T-cell (primary cell): ENCODE measurements at regions not wholly inside any gene's neighbourhood (a gene's known extent, or its start where the extent isn't known, plus 50 kb on each side); places are given as distances from the start of the nearest gene placed in this dataset.

Experiments used
- ATAC-seq, 4 experiments: fragments of 200-7000 bp in 3 of 4; fragments of 150-1000 bp in 1 of 4; cut with Tn5 transposase; replicated peaks in 1 of 4; 1 replicate in 3 of 4; 2 replicates in 1 of 4; pipeline ENCODE4 v1.10.0; 2021; ENCODE audit warnings: moderate library complexity in 3 of 4, mild to moderate bottlenecking in 2 of 4, moderate number of reproducible peaks in 1 of 4
- CTCF ChIA-PET, 2 donors: fragments of 300-600 bp; sonication (Branson Sonifier 250); formaldehyde crosslinking; loops; one replicate each; lab custom pipeline; 2022; ENCODE audit warnings: antibody characterized with exemption in 2 of 2; lab: Charles Lee
- POLR2A ChIA-PET, 2 donors: fragments of 300-600 bp; sonication (Branson Sonifier 250); formaldehyde crosslinking; loops; one replicate each; lab custom pipeline; 2022; ENCODE audit warnings: antibody characterized with exemption in 2 of 2; lab: Charles Lee
- DNase-seq, 35 experiments: peaks; one replicate each; pipeline versions ENCODE4 v3.0.0 to v3.0.0-alpha.2; 2013 to 2023
- H3K27ac ChIP-seq: one replicate; pipeline ENCODE4 v1.5.1; 2013; ENCODE audit warnings: low read length
- H3K27me3 ChIP-seq, 2 experiments: replicated peaks in 1 of 2; 1 replicate in 1 of 2; 2 replicates in 1 of 2; pipeline versions ENCODE4 v1.6.1 to v1.7.0; 2013; ENCODE audit warnings: low read length in 1 of 2, mixed read lengths in 1 of 2; ENCODE audit not compliant: control insufficient read depth in 2 of 2, insufficient read depth in 2 of 2; ENCODE audit errors: extremely low read depth in 1 of 2
- H3K36me3 ChIP-seq, 2 donors: 1 replicate in 1 of 2; 2 replicates in 1 of 2; pipeline versions ENCODE4 v1.6.1 to v1.7.0; 2013; ENCODE audit warnings: low read length in 1 of 2; ENCODE audit not compliant: control insufficient read depth in 2 of 2, insufficient read depth in 1 of 2; ENCODE audit errors: extremely low read depth in 1 of 2
- H3K4me1 ChIP-seq, 2 experiments: 1 replicate in 1 of 2; 2 replicates in 1 of 2; pipeline versions ENCODE4 v1.6.1 to v1.7.0; 2013; ENCODE audit warnings: low read length in 2 of 2, mixed read lengths in 1 of 2; ENCODE audit not compliant: insufficient read depth in 2 of 2, control insufficient read depth in 1 of 2; ENCODE audit errors: extremely low read depth in 1 of 2
- H3K4me3 ChIP-seq, 2 donors: 1 replicate in 1 of 2; 2 replicates in 1 of 2; pipeline versions ENCODE4 v1.5.1 to v1.7.0; 2013; ENCODE audit warnings: mild to moderate bottlenecking in 2 of 2, low read length in 1 of 2, moderate library complexity in 1 of 2; ENCODE audit not compliant: control insufficient read depth in 1 of 2; ENCODE audit errors: extremely low read depth in 1 of 2
- H3K9me3 ChIP-seq: 2 replicates; pipeline ENCODE4 v1.7.0; 2013
- H3K27ac Mint-ChIP-seq, 2 donors: one replicate each; pipeline ENCODE4 v1.8.0; 2020 to 2021; ENCODE audit warnings: mild to moderate bottlenecking in 2 of 2, mixed read lengths in 2 of 2
- H3K27me3 Mint-ChIP-seq, 2 donors: one replicate each; pipeline ENCODE4 v1.8.0; 2021 to 2022; ENCODE audit warnings: mixed read lengths in 2 of 2
- H3K36me3 Mint-ChIP-seq: one replicate; pipeline ENCODE4 v1.8.0; 2021; ENCODE audit warnings: mixed read lengths
- H3K4me1 Mint-ChIP-seq, 3 donors: one replicate each; pipeline ENCODE4 v1.8.0; 2020 to 2022; ENCODE audit warnings: mixed read lengths in 3 of 3, mild to moderate bottlenecking in 1 of 3
- H3K4me3 Mint-ChIP-seq, 3 donors: one replicate each; pipeline ENCODE4 v1.8.0; 2020 to 2022; ENCODE audit warnings: mild to moderate bottlenecking in 3 of 3, mixed read lengths in 3 of 3, moderate library complexity in 3 of 3
- H3K9me3 Mint-ChIP-seq, 3 donors: one replicate each; pipeline ENCODE4 v1.8.0; 2020 to 2022; ENCODE audit warnings: mixed read lengths in 3 of 3
- WGBS: methylation state at CpG from one replicate; pipeline ENCODE4 v1.1.5; 2013; ENCODE audit warnings: missing lambda C conversion rate; ENCODE audit not compliant: insufficient coverage; 5-methylcytosine and 5-hydroxymethylcytosine counted together

DNA sequence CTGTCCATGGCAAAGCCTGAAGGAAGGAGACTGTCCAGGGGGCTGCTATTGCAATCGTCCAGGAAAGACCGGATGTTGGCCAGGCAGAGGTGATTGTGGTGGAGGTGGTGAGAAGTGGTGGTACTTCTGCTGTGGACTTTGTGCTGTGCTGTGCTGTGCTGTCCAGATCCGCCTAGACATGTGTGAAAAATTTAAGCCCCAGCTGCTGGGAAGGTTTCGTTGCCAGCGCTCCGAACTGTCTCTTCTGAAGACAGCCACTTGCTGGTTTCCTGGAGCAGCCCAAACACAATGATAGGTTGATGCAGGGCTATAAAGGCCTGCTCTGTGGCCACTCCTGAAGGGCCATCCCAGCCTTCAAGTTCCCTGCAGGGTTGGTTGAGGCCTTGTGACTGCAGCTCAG lies 223.0 kb upstream of the MPDZ start:
- CTCF ChIA-PET: no interaction called here
- POLR2A ChIA-PET: no interaction called here

DNA sequence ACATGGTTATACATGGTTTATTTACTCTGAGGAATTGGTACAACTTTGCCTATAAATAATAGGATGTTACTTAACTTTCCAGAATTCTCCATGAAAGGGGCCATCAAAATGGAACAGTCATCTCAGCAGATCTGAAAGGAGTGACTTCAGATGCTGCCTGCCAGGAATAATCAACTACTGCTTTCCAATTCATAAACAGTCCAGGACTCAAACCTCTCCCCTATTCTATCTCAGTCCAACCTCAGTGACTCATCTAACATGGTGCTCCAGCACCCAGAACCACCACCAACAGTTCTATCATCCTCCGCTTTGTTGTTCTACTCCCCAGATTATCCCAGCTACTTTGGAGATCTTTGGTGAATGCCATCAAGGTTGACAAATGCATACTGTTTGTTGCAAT lies 221.5 kb upstream of the MPDZ start:
- no peak overlapping the region for H3K27ac ChIP-seq
- Mint-ChIP-seq H3K36me3 (no peaks in the 10 kb centered on the region), H3K27ac (no peak overlapping the region), H3K4me3 (no peak overlapping the region), H3K9me3 (peaks cover 7 to 18% (median 11%) of the 10 kb centered on the region in 3 donors), H3K4me1 (no peaks in the 10 kb centered on the region), H3K27me3 (no peaks in the 10 kb centered on the region)
- no peaks in the 10 kb centered on the region for H3K9me3 ChIP-seq
- H3K36me3 ChIP-seq: no peaks in the 10 kb centered on the region
- H3K4me1 ChIP-seq: no peaks in the 10 kb centered on the region
- CTCF ChIA-PET: no interaction called here
- H3K4me3 ChIP-seq: no peak overlapping the region
- POLR2A ChIA-PET: no interaction called here
- no peaks in the 10 kb centered on the region for H3K27me3 ChIP-seq
- ATAC-seq (no peak), DNase-seq (no peak)
- no CpG with 5 or more reads among the region's 1 CpG for WGBS

More for the DNA sequence above, 223.0 kb upstream of the MPDZ start:
- Histone ChIP-seq H3K9me3 (no peaks in the 10 kb centered on the region), H3K4me3 (no peak overlapping the region), H3K27me3 (no peaks in the 10 kb centered on the region), H3K36me3 (no peaks in the 10 kb centered on the region), H3K27ac (no peak overlapping the region), H3K4me1 (no peaks in the 10 kb centered on the region)
- Mint-ChIP-seq H3K9me3 (peaks cover 3 to 15% (median 11%) of the 10 kb centered on the region in 3 donors), H3K4me3 (no peak overlapping the region), H3K4me1 (no peaks in the 10 kb centered on the region), H3K36me3 (no peaks in the 10 kb centered on the region), H3K27ac (no peak overlapping the region), H3K27me3 (no peaks in the 10 kb centered on the region)
- ATAC-seq (no peak), DNase-seq (no peak)
- 80% methylated on average over 6 of the region's 6 CpGs for WGBS

DNA sequence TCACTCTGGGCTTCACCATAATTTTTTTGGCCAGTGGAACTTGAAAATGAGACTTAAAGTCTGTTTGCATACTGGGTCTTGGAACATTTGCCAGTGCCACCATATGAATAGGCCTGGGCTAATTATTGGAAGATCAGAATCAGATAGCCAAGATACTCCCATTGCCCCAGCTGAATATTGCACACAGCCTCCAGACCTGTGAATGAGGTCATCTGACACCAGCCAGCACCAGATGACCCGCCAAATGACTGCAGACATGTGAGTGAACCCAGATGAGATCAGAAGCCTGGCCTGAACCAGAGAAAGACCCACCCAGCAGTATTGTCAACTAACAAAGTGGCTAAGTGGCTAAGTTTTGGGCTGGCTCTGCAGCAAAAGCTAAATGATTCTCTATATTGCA lies 220.5 kb upstream of the MPDZ start:
- Histone ChIP-seq H3K27me3 (no peaks in the 10 kb centered on the region), H3K36me3 (no peaks in the 10 kb centered on the region), H3K4me1 (no peaks in the 10 kb centered on the region), H3K4me3 (no peak overlapping the region), H3K27ac (no peak overlapping the region), H3K9me3 (no peaks in the 10 kb centered on the region)
- H3K27ac Mint-ChIP-seq: no peak overlapping the region
- ChIA-PET CTCF (no interaction called here), POLR2A (no interaction called here)
- WGBS: 69% methylated on average over 1 of the region's 1 CpG
- no peaks in the 10 kb centered on the region for H3K4me1 Mint-ChIP-seq
- ATAC-seq: no peak
- DNase-seq: no peak
- peaks cover 8 to 17% (median 11%) of the 10 kb centered on the region in 3 donors for H3K9me3 Mint-ChIP-seq
- H3K36me3 Mint-ChIP-seq: no peaks in the 10 kb centered on the region
- H3K27me3 Mint-ChIP-seq: no peaks in the 10 kb centered on the region
- no peak overlapping the region for H3K4me3 Mint-ChIP-seq

DNA sequence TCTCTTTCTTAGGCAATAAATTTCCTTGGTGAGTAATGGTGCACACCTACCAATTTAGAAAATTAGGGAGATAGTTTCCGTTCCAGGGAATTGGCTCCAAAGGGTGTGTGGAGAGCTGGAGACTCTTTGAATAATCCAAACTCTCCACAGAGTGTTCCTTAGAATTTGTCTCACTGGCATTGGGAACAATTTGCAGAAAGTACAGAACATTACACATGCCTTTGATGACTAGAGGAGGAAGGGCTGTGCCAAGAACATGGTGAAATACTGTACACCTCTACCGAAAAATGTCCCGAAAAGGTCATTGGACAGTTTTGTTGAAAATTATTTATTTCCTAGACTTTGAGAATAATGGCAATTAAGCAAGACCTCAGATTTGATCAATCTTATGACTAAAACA lies 214.2 kb upstream of the MPDZ start:
- H3K27ac ChIP-seq: no peak overlapping the region
- Mint-ChIP-seq H3K4me1 (no peaks in the 10 kb centered on the region), H3K4me3 (no peak overlapping the region), H3K27me3 (no peaks in the 10 kb centered on the region), H3K9me3 (peaks cover 8 to 17% (median 13%) of the 10 kb centered on the region in 3 donors), H3K27ac (no peak overlapping the region), H3K36me3 (no peaks in the 10 kb centered on the region)
- no CpG with 5 or more reads among the region's 3 CpGs for WGBS
- no peak for ATAC-seq
- H3K9me3 ChIP-seq: no peaks in the 10 kb centered on the region
- CTCF ChIA-PET: no interaction called here
- no peak overlapping the region for H3K4me3 ChIP-seq
- H3K4me1 ChIP-seq: no peaks in the 10 kb centered on the region
- no peaks in the 10 kb centered on the region for H3K27me3 ChIP-seq
- H3K36me3 ChIP-seq: no peaks in the 10 kb centered on the region
- POLR2A ChIA-PET: no interaction called here
- DNase-seq: no peak

DNA sequence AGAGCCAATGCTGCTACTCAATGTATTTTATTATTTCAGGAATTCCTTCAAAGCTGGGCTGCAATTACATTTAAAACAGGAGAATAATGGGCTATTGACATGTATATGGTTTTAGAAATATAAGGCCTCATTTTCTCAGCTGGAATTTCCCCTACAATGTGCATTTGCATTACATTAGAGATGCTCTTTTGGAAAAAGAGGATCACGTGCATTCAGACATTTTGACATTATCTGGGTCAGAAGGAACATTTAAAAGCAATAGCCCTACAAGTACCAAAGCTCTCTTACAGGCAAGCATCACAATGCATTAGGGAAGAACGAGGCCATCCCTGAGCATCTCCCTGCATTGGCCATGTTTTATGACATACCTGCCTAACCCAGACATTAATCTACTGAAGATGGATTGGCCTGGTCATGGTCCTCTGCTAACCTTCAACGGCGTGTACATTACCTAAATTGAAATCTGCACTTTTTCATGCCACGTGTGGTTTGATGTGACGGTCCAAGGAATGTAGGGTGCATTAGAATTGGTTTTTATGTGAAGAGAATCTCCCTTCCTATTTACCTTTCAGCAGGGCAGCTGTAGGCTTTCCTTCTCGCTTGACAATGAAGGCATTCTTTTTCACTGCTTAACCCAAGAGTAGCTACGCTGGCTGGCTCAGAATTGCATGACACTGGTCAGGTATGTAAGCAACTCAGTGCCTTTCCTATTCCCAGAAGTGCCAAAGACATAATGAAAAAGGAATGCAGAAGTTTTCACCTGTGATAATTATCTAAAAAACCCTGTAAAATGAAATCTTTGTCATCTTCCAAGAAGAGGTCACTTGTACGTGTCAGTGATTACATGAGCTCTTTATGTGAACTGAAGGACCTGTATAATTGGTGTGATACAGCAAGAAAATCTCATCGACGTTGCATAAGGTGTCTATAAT lies 212.3 kb upstream of the MPDZ start:
- no peak overlapping the region for H3K4me3 Mint-ChIP-seq
- H3K36me3 ChIP-seq: no peaks in the 10 kb centered on the region
- H3K27ac ChIP-seq: no peak overlapping the region

DNA sequence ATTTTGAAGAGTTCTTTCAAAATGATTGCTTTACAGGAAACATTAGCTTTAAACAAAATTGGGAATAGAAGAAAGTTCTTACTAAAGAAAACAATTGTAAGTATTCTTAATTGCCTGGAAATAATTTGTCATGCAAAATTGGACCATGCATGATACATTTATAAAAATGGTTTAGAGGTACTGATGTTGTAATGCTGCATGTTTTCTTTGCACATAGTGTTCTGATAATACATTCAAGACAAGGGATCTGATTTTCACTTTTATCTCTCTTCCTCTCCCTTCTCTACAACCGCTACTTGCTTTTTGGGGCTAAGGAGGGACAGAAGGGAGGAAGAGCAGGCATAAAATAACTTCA lies 211.6 kb upstream of the MPDZ start:
- no peaks in the 10 kb centered on the region for H3K27me3 Mint-ChIP-seq
- no peak for DNase-seq
- Histone ChIP-seq H3K27ac (no peak overlapping the region), H3K4me1 (no peaks in the 10 kb centered on the region), H3K9me3 (no peaks in the 10 kb centered on the region), H3K4me3 (no peak overlapping the region), H3K36me3 (no peaks in the 10 kb centered on the region), H3K27me3 (no peaks in the 10 kb centered on the region)
- H3K27ac Mint-ChIP-seq: no peak overlapping the region
- ATAC-seq: no peak
- H3K4me1 Mint-ChIP-seq: no peaks in the 10 kb centered on the region
- H3K36me3 Mint-ChIP-seq: no peaks in the 10 kb centered on the region
- CTCF ChIA-PET: no interaction called here
- peaks cover 14 to 20% (median 18%) of the 10 kb centered on the region in 3 donors for H3K9me3 Mint-ChIP-seq
- POLR2A ChIA-PET: no interaction called here
- no peak overlapping the region for H3K4me3 Mint-ChIP-seq
- no CpG with 5 or more reads among the region's 1 CpG for WGBS

More for the DNA sequence above, 212.3 kb upstream of the MPDZ start:
- DNase-seq (no peak), ATAC-seq (no peak)
- Histone ChIP-seq H3K4me1 (no peaks in the 10 kb centered on the region), H3K27me3 (no peaks in the 10 kb centered on the region), H3K4me3 (no peak overlapping the region), H3K9me3 (no peaks in the 10 kb centered on the region)
- POLR2A ChIA-PET: no interaction called here
- WGBS: 60% methylated on average over 1 of the region's 11 CpGs
- no peak overlapping the region for H3K27ac Mint-ChIP-seq
- no peaks in the 10 kb centered on the region for H3K27me3 Mint-ChIP-seq
- peaks cover 12 to 20% (median 16%) of the 10 kb centered on the region in 3 donors for H3K9me3 Mint-ChIP-seq
- H3K36me3 Mint-ChIP-seq: no peaks in the 10 kb centered on the region
- CTCF ChIA-PET: interaction anchor here in 1 of 2 donors (0.5 kb wide), 1 partner anchor 1321 kb away, joined by 3 read pairs; no protein-coding TSS in a partner anchor
- no peaks in the 10 kb centered on the region for H3K4me1 Mint-ChIP-seq
